Stomach (tissue), 4 donors: ENCODE measurements at regions not wholly inside any gene's neighbourhood (a gene's known extent, or its start where the extent isn't known, plus 50 kb on each side); places are given as distances from the start of the nearest gene placed in this dataset.

Experiments used
- EP300 ChIP-seq: sonication (generic); formaldehyde crosslinking; IDR thresholded peaks from one replicate; pipeline ENCODE4 v1.6.1; 2017; ENCODE audit warnings: antibody characterized with exemption
- POLR2A ChIP-seq, 4 donors: fragments of 450-650 bp; IDR thresholded peaks; one replicate each; pipeline ENCODE4 v1.6.1; 2016; ENCODE audit warnings: antibody characterized with exemption in 4 of 4, control low read depth in 2 of 4, mild to moderate bottlenecking in 1 of 4, moderate library complexity in 1 of 4
- POLR2AphosphoS5 ChIP-seq, 3 donors: sonication (generic); formaldehyde crosslinking; IDR thresholded peaks; one replicate each; pipeline ENCODE4 v1.6.1; 2016; ENCODE audit warnings: antibody characterized with exemption in 3 of 3
- TF ChIP-seq, protein P1 (sequence below), 7 experiments: fragments of 450-650 bp in 4 of 7; fragments of 200-600 bp in 3 of 7; sonication (generic) in 3 of 7; IDR thresholded peaks; one replicate each; pipeline ENCODE4 v1.5.1; 2016 to 2019; ENCODE audit warnings: antibody characterized with exemption in 7 of 7, control low read depth in 2 of 7, mild to moderate bottlenecking in 1 of 7

DNA sequence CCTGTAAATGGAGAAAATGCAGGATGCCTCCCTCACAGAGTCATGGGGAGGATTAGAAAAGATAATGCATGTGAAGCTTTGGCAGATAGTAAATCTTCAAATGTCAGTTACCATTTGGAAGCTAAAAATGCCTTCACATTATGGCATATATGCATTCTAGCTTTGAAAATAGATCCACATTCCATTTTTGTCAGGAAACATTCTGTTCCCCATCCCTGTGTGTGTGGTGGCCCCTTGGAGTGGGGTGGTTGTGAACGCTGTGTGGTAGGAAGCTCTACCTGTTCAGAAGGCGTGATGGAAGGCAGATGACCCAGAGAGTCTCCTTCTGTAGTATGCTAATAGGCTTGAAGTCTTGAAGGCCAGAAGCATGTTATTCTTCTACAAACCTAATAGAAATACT lies 242.0 kb downstream of the HAPSTR1 start:
- TF ChIP-seq, protein P1, sequence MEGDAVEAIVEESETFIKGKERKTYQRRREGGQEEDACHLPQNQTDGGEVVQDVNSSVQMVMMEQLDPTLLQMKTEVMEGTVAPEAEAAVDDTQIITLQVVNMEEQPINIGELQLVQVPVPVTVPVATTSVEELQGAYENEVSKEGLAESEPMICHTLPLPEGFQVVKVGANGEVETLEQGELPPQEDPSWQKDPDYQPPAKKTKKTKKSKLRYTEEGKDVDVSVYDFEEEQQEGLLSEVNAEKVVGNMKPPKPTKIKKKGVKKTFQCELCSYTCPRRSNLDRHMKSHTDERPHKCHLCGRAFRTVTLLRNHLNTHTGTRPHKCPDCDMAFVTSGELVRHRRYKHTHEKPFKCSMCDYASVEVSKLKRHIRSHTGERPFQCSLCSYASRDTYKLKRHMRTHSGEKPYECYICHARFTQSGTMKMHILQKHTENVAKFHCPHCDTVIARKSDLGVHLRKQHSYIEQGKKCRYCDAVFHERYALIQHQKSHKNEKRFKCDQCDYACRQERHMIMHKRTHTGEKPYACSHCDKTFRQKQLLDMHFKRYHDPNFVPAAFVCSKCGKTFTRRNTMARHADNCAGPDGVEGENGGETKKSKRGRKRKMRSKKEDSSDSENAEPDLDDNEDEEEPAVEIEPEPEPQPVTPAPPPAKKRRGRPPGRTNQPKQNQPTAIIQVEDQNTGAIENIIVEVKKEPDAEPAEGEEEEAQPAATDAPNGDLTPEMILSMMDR (IDR thresholded peaks at IDR 0.05), result no peak
- TF ChIP-seq POLR2AphosphoS5 (IDR thresholded peaks at IDR 0.05) (no peak), EP300 (no peak), POLR2A (IDR thresholded peaks at IDR 0.05) (no peak)
